OCI-LY1 (cell line): ENCODE measurements at regions not wholly inside any gene's neighbourhood (a gene's known extent, or its start where the extent isn't known, plus 50 kb on each side); places are given as distances from the start of the nearest gene placed in this dataset.
A peak's percentile ranks its signal among the peaks of the same experiment; 100 is the strongest.
"Not testable (repeated sequence)": the region's sequence is repeated elsewhere in the genome, so short reads cannot be mapped to it uniquely, and the experiment has no call there.

Experiments
- H2AFZ ChIP-seq: fragments of 200-600 bp; sonication (generic), shearing (Covaris generic); 2 replicates; pipeline ENCODE4 v1.6.0; 2014; ENCODE audit warnings: antibody characterized with exemption, mild to moderate bottlenecking, low read length
- H3F3A ChIP-seq: fragments of 200-600 bp; sonication (generic), shearing (Covaris generic); 2 replicates; pipeline ENCODE4 v1.6.0; 2014; ENCODE audit warnings: mild to moderate bottlenecking, antibody characterized with exemption, low read length, moderate library complexity; ENCODE audit not compliant: insufficient read depth
- H3K27ac ChIP-seq: fragments of 200-600 bp; sonication (generic); 2 replicates; pipeline ENCODE4 v1.5.1; 2014; ENCODE audit warnings: low read length, mixed run types, mild to moderate bottlenecking, low read depth; ENCODE audit not compliant: poor library complexity, severe bottlenecking
- H3K27me3 ChIP-seq: fragments of 200-600 bp; sonication (generic); 2 replicates; pipeline ENCODE4 v1.6.0; 2014; ENCODE audit warnings: antibody characterized with exemption, mild to moderate bottlenecking, low read length, moderate library complexity; ENCODE audit not compliant: insufficient read depth
- H3K36me3 ChIP-seq: fragments of 200-600 bp; sonication (generic); 2 replicates; pipeline ENCODE4 v1.6.1; 2014; ENCODE audit warnings: mild to moderate bottlenecking, antibody characterized with exemption, low read length, moderate library complexity, mixed read lengths; ENCODE audit not compliant: insufficient read depth
- H3K4me1 ChIP-seq: fragments of 200-600 bp; sonication (generic); 2 replicates; pipeline ENCODE4 v1.5.1; 2014; ENCODE audit warnings: mild to moderate bottlenecking, low read length, moderate library complexity; ENCODE audit not compliant: insufficient read depth, severe bottlenecking
- H3K4me2 ChIP-seq: fragments of 200-600 bp; sonication (generic), shearing (Covaris generic); 2 replicates; pipeline ENCODE4 v1.6.1; 2014; ENCODE audit warnings: low read length
- H3K4me3 ChIP-seq: fragments of 200-600 bp; sonication (generic); 2 replicates; pipeline ENCODE4 v1.5.1; 2014; ENCODE audit warnings: low read length, low read depth, mild to moderate bottlenecking, mixed read lengths; ENCODE audit not compliant: poor library complexity, severe bottlenecking
- H3K79me2 ChIP-seq: fragments of 200-600 bp; shearing (Covaris generic); 2 replicates; pipeline ENCODE4 v1.6.1; 2016; ENCODE audit warnings: mixed run types, low read length, mixed read lengths; ENCODE audit not compliant: insufficient read depth
- H3K9ac ChIP-seq: fragments of 200-600 bp; sonication (generic), shearing (Covaris generic); 2 replicates; pipeline ENCODE4 v1.6.1; 2014; ENCODE audit warnings: mild to moderate bottlenecking, low read length, mixed read lengths
- H3K9me2 ChIP-seq: fragments of 200-600 bp; sonication (generic), shearing (Covaris generic); 2 replicates; pipeline ENCODE4 v1.6.1; 2014; ENCODE audit warnings: low read depth, mild to moderate bottlenecking, low read length, mixed read lengths
- H3K9me3 ChIP-seq: fragments of 200-600 bp; shearing (Covaris generic); 2 replicates; pipeline ENCODE4 v1.6.1; 2014; ENCODE audit warnings: low read length, mixed read lengths
- H4K20me1 ChIP-seq: fragments of 200-600 bp; sonication (generic), shearing (Covaris generic); 2 replicates; pipeline ENCODE4 v1.6.0; 2016; ENCODE audit warnings: mild to moderate bottlenecking, low read length; ENCODE audit not compliant: insufficient read depth
- CTCF ChIP-seq: fragments of 200-600 bp; sonication (generic), shearing (Covaris generic); IDR thresholded peaks from 2 replicates; pipeline ENCODE4 v1.5.1; 2017; ENCODE audit warnings: mild to moderate bottlenecking, antibody characterized with exemption, low read length, moderate library complexity, mixed read lengths
- EZH2 ChIP-seq: fragments of 200-600 bp; sonication (generic), shearing (Covaris generic); IDR thresholded peaks from 2 replicates; pipeline ENCODE4 v1.8.0; 2017; ENCODE audit warnings: borderline replicate concordance, mixed run types, mild to moderate bottlenecking, antibody characterized with exemption, low read length, moderate library complexity, mixed read lengths

- no peaks in the 10 kb centered on the region for H3K27me3 ChIP-seq
- peak overlapping the region; percentile 51; the same call in 1 of the 2 replicates for H2AFZ ChIP-seq
- TF ChIP-seq CTCF (no peak), EZH2 (no peak)
- no peak overlapping the region for H3K4me3 ChIP-seq
- no peaks in the 10 kb centered on the region for H4K20me1 ChIP-seq
- H3K9me3 ChIP-seq = no peaks in the 10 kb centered on the region
- H3K36me3 ChIP-seq = no peaks in the 10 kb centered on the region
- no peaks in the 10 kb centered on the region for H3K79me2 ChIP-seq
- H3K9ac ChIP-seq = no peak overlapping the region
- peaks cover 23% of the 10 kb centered on the region for H3K4me1 ChIP-seq
- H3K27ac ChIP-seq = no peak overlapping the region
- no peaks in the 10 kb centered on the region for H3F3A ChIP-seq
- H3K4me2 ChIP-seq = no peak overlapping the region
- no peaks in the 10 kb centered on the region for H3K9me2 ChIP-seq
These were observed 186.8 kb downstream of the ETV1 start for GRCh38 chr7:13802651-13803050.

- no peak overlapping the region for H2AFZ ChIP-seq
- no peaks in the 10 kb centered on the region for H4K20me1 ChIP-seq
- no peaks in the 10 kb centered on the region for H3K79me2 ChIP-seq
- H3K4me2 ChIP-seq = no peak overlapping the region
- no peaks in the 10 kb centered on the region for H3K27me3 ChIP-seq
- no peak overlapping the region for H3K4me3 ChIP-seq
- no peaks in the 10 kb centered on the region for H3K36me3 ChIP-seq
- H3K9me3 ChIP-seq = no peaks in the 10 kb centered on the region
- no peak for TF ChIP-seq EZH2
- no peak overlapping the region for H3K27ac ChIP-seq
- H3F3A ChIP-seq = no peaks in the 10 kb centered on the region
- H3K4me1 ChIP-seq = peaks cover 23% of the 10 kb centered on the region
- H3K9me2 ChIP-seq = no peaks in the 10 kb centered on the region
- no peak overlapping the region for H3K9ac ChIP-seq
These were observed 186.3 kb downstream of the ETV1 start for GRCh38 chr7:13803134-13803533.

- H3K79me2 ChIP-seq, H4K20me1 ChIP-seq, H3K4me2 ChIP-seq, H3K27me3 ChIP-seq, H3K9ac ChIP-seq, H3K27ac ChIP-seq, H2AFZ ChIP-seq, H3K36me3 ChIP-seq, H3K4me3 ChIP-seq, H3K9me3 ChIP-seq, H3K9me2 ChIP-seq, H3F3A ChIP-seq, H3K4me1 ChIP-seq: not testable (repeated sequence)
These were observed 183.2 kb downstream of the ETV1 start for GRCh38 chr7:13806089-13806867.

GRCh38 chr7:13817230-13817629 lies 172.2 kb downstream of the ETV1 start:
- not testable (repeated sequence) for H3K36me3 ChIP-seq, H3K4me2 ChIP-seq, H3K9ac ChIP-seq, H2AFZ ChIP-seq, H3K27me3 ChIP-seq, H3K4me1 ChIP-seq, H3K79me2 ChIP-seq, H3F3A ChIP-seq, H4K20me1 ChIP-seq, H3K9me3 ChIP-seq, H3K4me3 ChIP-seq, H3K27ac ChIP-seq, H3K9me2 ChIP-seq
